OCI-LY1 (cell line): ENCODE measurements at regions not wholly inside any gene's neighbourhood (a gene's known extent, or its start where the extent isn't known, plus 50 kb on each side); places are given as distances from the start of the nearest gene placed in this dataset.

Experiments used
- H2AFZ ChIP-seq: fragments of 200-600 bp; sonication (generic), shearing (Covaris generic); 2 replicates; pipeline ENCODE4 v1.6.0; 2014; ENCODE audit warnings: antibody characterized with exemption, mild to moderate bottlenecking, low read length
- H3F3A ChIP-seq: fragments of 200-600 bp; sonication (generic), shearing (Covaris generic); 2 replicates; pipeline ENCODE4 v1.6.0; 2014; ENCODE audit warnings: mild to moderate bottlenecking, antibody characterized with exemption, low read length, moderate library complexity; ENCODE audit not compliant: insufficient read depth
- H3K27ac ChIP-seq: fragments of 200-600 bp; sonication (generic); 2 replicates; pipeline ENCODE4 v1.5.1; 2014; ENCODE audit warnings: low read length, mixed run types, mild to moderate bottlenecking, low read depth; ENCODE audit not compliant: poor library complexity, severe bottlenecking
- H3K27me3 ChIP-seq: fragments of 200-600 bp; sonication (generic); 2 replicates; pipeline ENCODE4 v1.6.0; 2014; ENCODE audit warnings: antibody characterized with exemption, mild to moderate bottlenecking, low read length, moderate library complexity; ENCODE audit not compliant: insufficient read depth
- H3K36me3 ChIP-seq: fragments of 200-600 bp; sonication (generic); 2 replicates; pipeline ENCODE4 v1.6.1; 2014; ENCODE audit warnings: mild to moderate bottlenecking, antibody characterized with exemption, low read length, moderate library complexity, mixed read lengths; ENCODE audit not compliant: insufficient read depth
- H3K4me1 ChIP-seq: fragments of 200-600 bp; sonication (generic); 2 replicates; pipeline ENCODE4 v1.5.1; 2014; ENCODE audit warnings: mild to moderate bottlenecking, low read length, moderate library complexity; ENCODE audit not compliant: insufficient read depth, severe bottlenecking
- H3K4me2 ChIP-seq: fragments of 200-600 bp; sonication (generic), shearing (Covaris generic); 2 replicates; pipeline ENCODE4 v1.6.1; 2014; ENCODE audit warnings: low read length
- H3K4me3 ChIP-seq: fragments of 200-600 bp; sonication (generic); 2 replicates; pipeline ENCODE4 v1.5.1; 2014; ENCODE audit warnings: low read length, low read depth, mild to moderate bottlenecking, mixed read lengths; ENCODE audit not compliant: poor library complexity, severe bottlenecking
- H3K79me2 ChIP-seq: fragments of 200-600 bp; shearing (Covaris generic); 2 replicates; pipeline ENCODE4 v1.6.1; 2016; ENCODE audit warnings: mixed run types, low read length, mixed read lengths; ENCODE audit not compliant: insufficient read depth
- H3K9ac ChIP-seq: fragments of 200-600 bp; sonication (generic), shearing (Covaris generic); 2 replicates; pipeline ENCODE4 v1.6.1; 2014; ENCODE audit warnings: mild to moderate bottlenecking, low read length, mixed read lengths
- H3K9me2 ChIP-seq: fragments of 200-600 bp; sonication (generic), shearing (Covaris generic); 2 replicates; pipeline ENCODE4 v1.6.1; 2014; ENCODE audit warnings: low read depth, mild to moderate bottlenecking, low read length, mixed read lengths
- H3K9me3 ChIP-seq: fragments of 200-600 bp; shearing (Covaris generic); 2 replicates; pipeline ENCODE4 v1.6.1; 2014; ENCODE audit warnings: low read length, mixed read lengths
- H4K20me1 ChIP-seq: fragments of 200-600 bp; sonication (generic), shearing (Covaris generic); 2 replicates; pipeline ENCODE4 v1.6.0; 2016; ENCODE audit warnings: mild to moderate bottlenecking, low read length; ENCODE audit not compliant: insufficient read depth
- CTCF ChIP-seq: fragments of 200-600 bp; sonication (generic), shearing (Covaris generic); IDR thresholded peaks from 2 replicates; pipeline ENCODE4 v1.5.1; 2017; ENCODE audit warnings: mild to moderate bottlenecking, antibody characterized with exemption, low read length, moderate library complexity, mixed read lengths
- EZH2 ChIP-seq: fragments of 200-600 bp; sonication (generic), shearing (Covaris generic); IDR thresholded peaks from 2 replicates; pipeline ENCODE4 v1.8.0; 2017; ENCODE audit warnings: borderline replicate concordance, mixed run types, mild to moderate bottlenecking, antibody characterized with exemption, low read length, moderate library complexity, mixed read lengths

- no peaks in the 10 kb centered on the region for H3K27me3 ChIP-seq
Measured at GRCh38 chrX:51144828-51145442, 187.7 kb upstream of the NUDT10 start.

GRCh38 chrX:51148848-51149247, 183.8 kb upstream of the NUDT10 start:
- Histone ChIP-seq H3K4me1 (no peaks in the 10 kb centered on the region), H3K9ac (no peak overlapping the region), H3K27ac (no peak overlapping the region), H3K9me2 (no peaks in the 10 kb centered on the region), H3K4me2 (no peak overlapping the region), H3K27me3 (no peaks in the 10 kb centered on the region), H3F3A (no peaks in the 10 kb centered on the region), H3K79me2 (no peaks in the 10 kb centered on the region), H4K20me1 (no peaks in the 10 kb centered on the region), H3K9me3 (no peaks in the 10 kb centered on the region), H3K36me3 (no peaks in the 10 kb centered on the region), H2AFZ (no peak overlapping the region), H3K4me3 (no peak overlapping the region)
- TF ChIP-seq CTCF = peak; percentile 5; the same call in 1 of the 2 replicates
- no peak for TF ChIP-seq EZH2

More at GRCh38 chrX:51144828-51145442, 187.7 kb upstream of the NUDT10 start:
- no peak overlapping the region for H3K9ac ChIP-seq
- no peak for TF ChIP-seq EZH2
- peak; percentile 59 for TF ChIP-seq CTCF
- H3K4me2 ChIP-seq = no peak overlapping the region
- no peaks in the 10 kb centered on the region for H3F3A ChIP-seq
- no peak overlapping the region for H3K4me3 ChIP-seq
- no peak overlapping the region for H2AFZ ChIP-seq
- no peaks in the 10 kb centered on the region for H3K36me3 ChIP-seq
- no peaks in the 10 kb centered on the region for H3K4me1 ChIP-seq
- H3K79me2 ChIP-seq = no peaks in the 10 kb centered on the region
- no peak overlapping the region for H3K27ac ChIP-seq
- H3K9me2 ChIP-seq = no peaks in the 10 kb centered on the region
- no peaks in the 10 kb centered on the region for H3K9me3 ChIP-seq
- no peaks in the 10 kb centered on the region for H4K20me1 ChIP-seq

- Histone ChIP-seq H3K27me3 (no peaks in the 10 kb centered on the region), H3K9ac (no peak overlapping the region), H3K9me2 (no peaks in the 10 kb centered on the region), H3K4me3 (no peak overlapping the region), H3K9me3 (no peaks in the 10 kb centered on the region), H2AFZ (no peak overlapping the region), H3K4me2 (no peak overlapping the region), H3K79me2 (no peaks in the 10 kb centered on the region), H3F3A (no peaks in the 10 kb centered on the region), H4K20me1 (no peaks in the 10 kb centered on the region), H3K4me1 (no peaks in the 10 kb centered on the region), H3K36me3 (no peaks in the 10 kb centered on the region), H3K27ac (no peak overlapping the region)
- no peak for TF ChIP-seq CTCF
- no peak for TF ChIP-seq EZH2
Measured at GRCh38 chrX:51151734-51152133, 180.9 kb upstream of the NUDT10 start.
